IMR-90 (cell line): ENCODE measurements at regions not wholly inside any gene's neighbourhood (a gene's known extent, or its start where the extent isn't known, plus 50 kb on each side); places are given as distances from the start of the nearest gene placed in this dataset.

Experiments
- ATAC-seq: fragments of 200-7000 bp; cut with Tn5 transposase; 2 replicates; pipeline ENCODE4 v1.9.1; 2020; ENCODE audit warnings: low read depth, mild to moderate bottlenecking, moderate library complexity
- BruUV-seq: library from RNA; stranded (reverse); fragments of 400-500 nt; replicated peaks from 2 replicates; lab custom pipeline; 2021; lab: Mats Ljungman, UMichigan
- CTCF ChIA-PET: fragments of 300-600 bp; formaldehyde crosslinking; extraction: SDS; loops from one replicate; lab custom pipeline; 2021; ENCODE audit warnings: antibody characterized with exemption; lab: Yijun Ruan, JAX
- POLR2A ChIA-PET: fragments of 300-600 bp; sonication (Branson Sonifier 250); formaldehyde crosslinking; loops from one replicate; lab custom pipeline; 2022; ENCODE audit warnings: antibody characterized with exemption; ENCODE audit not compliant: unreplicated experiment; lab: Charles Lee
- DNase-seq: peaks from one replicate; pipeline ENCODE4 v3.0.0; 2013
- H2AFZ ChIP-seq: replicated peaks from 2 replicates; pipeline ENCODE3; 2013; ENCODE audit warnings: low read length, mild to moderate bottlenecking; ENCODE audit not compliant: poor library complexity
- H2AK5ac ChIP-seq: 2 replicates; pipeline ENCODE4 v1.6.1; 2013; ENCODE audit warnings: low read depth, low read length, inconsistent platforms
- H2AK9ac ChIP-seq: replicated peaks from 2 replicates; pipeline ENCODE3; 2013; ENCODE audit warnings: mild to moderate bottlenecking, low read depth, low read length, moderate library complexity; ENCODE audit not compliant: poor library complexity
- H2BK120ac ChIP-seq: 2 replicates; pipeline ENCODE4 v1.6.1; 2013; ENCODE audit warnings: low read depth, low read length, inconsistent platforms
- H2BK15ac ChIP-seq: 3 replicates; pipeline ENCODE4 v1.6.1; 2013; ENCODE audit warnings: low read depth, low read length, inconsistent platforms
- H2BK20ac ChIP-seq: 2 replicates; pipeline ENCODE4 v1.6.1; 2013; ENCODE audit warnings: low read depth, mild to moderate bottlenecking, inconsistent platforms, low read length, moderate library complexity
- H2BK5ac ChIP-seq: 2 replicates; pipeline ENCODE4 v1.6.1; 2013; ENCODE audit warnings: mild to moderate bottlenecking, low read depth, low read length, inconsistent platforms; ENCODE audit not compliant: poor library complexity, severe bottlenecking
- H3K14ac ChIP-seq: replicated peaks from 2 replicates; pipeline ENCODE4 v1.6.1; 2013; ENCODE audit warnings: low read depth, low read length, inconsistent platforms
- H3K18ac ChIP-seq: 2 replicates; pipeline ENCODE4 v1.6.1; 2013; ENCODE audit warnings: low read depth, low read length, control low read depth
- H3K23ac ChIP-seq: 2 replicates; pipeline ENCODE4 v1.6.1; 2013; ENCODE audit warnings: low read depth, low read length, inconsistent platforms
- H3K27ac ChIP-seq: 2 replicates; pipeline ENCODE4 v1.5.1; 2013; ENCODE audit warnings: mild to moderate bottlenecking, control low read depth, low read length; ENCODE audit not compliant: insufficient read depth
- H3K27me3 ChIP-seq: 2 replicates; pipeline ENCODE4 v1.6.1; 2013; ENCODE audit warnings: low read length; ENCODE audit not compliant: control insufficient read depth, insufficient read depth
- H3K36me3 ChIP-seq: 2 replicates; pipeline ENCODE4 v1.6.1; 2013; ENCODE audit warnings: low read length, mixed read lengths; ENCODE audit not compliant: control insufficient read depth, insufficient read depth
- H3K4ac ChIP-seq: 2 replicates; pipeline ENCODE4 v1.6.1; 2013; ENCODE audit warnings: low read depth, low read length, inconsistent platforms
- H3K4me1 ChIP-seq: 2 replicates; pipeline ENCODE4 v1.6.1; 2013; ENCODE audit warnings: low read length, mixed read lengths; ENCODE audit not compliant: control insufficient read depth, insufficient read depth
- H3K4me2 ChIP-seq: 2 replicates; pipeline ENCODE4 v1.6.1; 2013; ENCODE audit warnings: low read depth, mild to moderate bottlenecking, control low read depth, low read length, moderate library complexity
- H3K4me3 ChIP-seq: 2 replicates; pipeline ENCODE4 v1.5.1; 2013; ENCODE audit warnings: low read depth, mild to moderate bottlenecking, control low read depth, low read length, moderate library complexity; ENCODE audit not compliant: insufficient read depth
- H3K56ac ChIP-seq: 2 replicates; pipeline ENCODE4 v1.6.1; 2013; ENCODE audit warnings: low read length, inconsistent platforms; ENCODE audit not compliant: insufficient read depth; ENCODE audit errors: extremely low read depth
- H3K79me1 ChIP-seq, 2 experiments: 2 replicates each; pipeline ENCODE4 v1.6.1; 2013; ENCODE audit warnings: low read length in 2 of 2, inconsistent platforms in 1 of 2, low read depth in 1 of 2
- H3K9ac ChIP-seq: 2 replicates; pipeline ENCODE4 v1.6.1; 2013; ENCODE audit warnings: low read depth, low read length, control low read depth
- H3K9me1 ChIP-seq: 2 replicates; pipeline ENCODE4 v1.6.1; 2013; ENCODE audit warnings: low read length, inconsistent platforms; ENCODE audit not compliant: insufficient read depth
- H3K9me3 ChIP-seq: 2 replicates; pipeline ENCODE4 v1.6.1; 2013; ENCODE audit warnings: low read length; ENCODE audit not compliant: control insufficient read depth, insufficient read depth
- H4K20me1 ChIP-seq: 2 replicates; pipeline ENCODE4 v1.6.1; 2013; ENCODE audit warnings: low read length, inconsistent platforms; ENCODE audit not compliant: insufficient read depth
- H4K5ac ChIP-seq: 2 replicates; pipeline ENCODE4 v1.6.1; 2013; ENCODE audit warnings: mild to moderate bottlenecking, low read depth, low read length, control low read depth
- H4K8ac ChIP-seq, 2 experiments: 2 replicates each; pipeline ENCODE4 v1.6.1; 2013; ENCODE audit warnings: low read depth in 2 of 2, low read length in 2 of 2, control low read depth in 1 of 2, inconsistent platforms in 1 of 2
- H4K91ac ChIP-seq: 2 replicates; pipeline ENCODE4 v1.6.1; 2013; ENCODE audit warnings: low read depth, low read length, inconsistent platforms; ENCODE audit not compliant: insufficient read depth
- BHLHE40 ChIP-seq: fragments of 150-350 bp; IDR thresholded peaks from 2 replicates; pipeline ENCODE4 v1.6.1; 2016; ENCODE audit warnings: mild to moderate bottlenecking, low read depth, low read length
- CEBPB ChIP-seq: IDR thresholded peaks from 2 replicates; pipeline ENCODE4 v1.6.1; 2012; ENCODE audit warnings: low read depth, low read length, improper control_type of control experiment
- CTCF ChIP-seq: conservative IDR thresholded peaks from 2 replicates; pipeline ENCODE4 v1.5.1; 2012; ENCODE audit warnings: mild to moderate bottlenecking, low read depth, low read length, improper control_type of control experiment
- ELK1 ChIP-seq: fragments of 150-350 bp; IDR thresholded peaks from 2 replicates; pipeline ENCODE4 v1.6.1; 2016; ENCODE audit warnings: low read depth, mild to moderate bottlenecking, low read length, moderate library complexity, borderline replicate concordance
- FOS ChIP-seq: fragments of 150-350 bp; IDR thresholded peaks from 2 replicates; pipeline ENCODE4 v1.6.1; 2016; ENCODE audit warnings: low read depth, low read length
- MAFK ChIP-seq: IDR thresholded peaks from 2 replicates; pipeline ENCODE4 v1.6.1; 2012; ENCODE audit warnings: low read depth, low read length, improper control_type of control experiment
- POLR2A ChIP-seq: IDR thresholded peaks from 2 replicates; pipeline ENCODE4 v1.6.1; 2012; ENCODE audit warnings: mild to moderate bottlenecking, low read depth, low read length
- RAD21 ChIP-seq: IDR thresholded peaks from 2 replicates; pipeline ENCODE4 v1.6.1; 2012; ENCODE audit warnings: low read length, improper control_type of control experiment
- RFX5 ChIP-seq: IDR thresholded peaks from 2 replicates; pipeline ENCODE4 v1.8.0; 2012; ENCODE audit warnings: low read depth, mild to moderate bottlenecking, low read length, moderate library complexity
- SMC3 ChIP-seq: fragments of 150-350 bp; IDR thresholded peaks from 2 replicates; pipeline ENCODE4 v1.6.1; 2016; ENCODE audit warnings: low read depth, mild to moderate bottlenecking, antibody characterized with exemption, low read length, moderate library complexity
- USF2 ChIP-seq: fragments of 150-350 bp; IDR thresholded peaks from 2 replicates; pipeline ENCODE4 v1.6.1; 2017; ENCODE audit warnings: mild to moderate bottlenecking, antibody characterized with exemption, low read length, low read depth
- WGBS, 2 experiments: methylation state at CpG; one replicate each; pipeline versions ENCODE4 v1.1.5 to v1.1.7; 2013; ENCODE audit warnings: missing lambda C conversion rate in 2 of 2; ENCODE audit not compliant: insufficient read length in 1 of 2; ENCODE audit errors: extremely low coverage in 2 of 2; 5-methylcytosine and 5-hydroxymethylcytosine counted together
- dilution Hi-C: fragments of 300-500 bp; cut with HindIII; formaldehyde crosslinking; loops from one replicate; pipeline ENCODE4 v1.14.3; 2018; ENCODE audit warnings: low sequenced_read_pairs; ENCODE audit not compliant: unreplicated experiment
- in situ Hi-C: fragments of 300-500 bp; cut with MboI; formaldehyde crosslinking; loops from 3 replicates; pipeline ENCODE4 v1.14.3; 2019; ENCODE audit warnings: low sequenced_read_pairs, inconsistent platforms, mixed read lengths
- intact Hi-C: fragments of 100-400 bp; cut with micrococcal nuclease; formaldehyde crosslinking; loops from 2 replicates; pipeline ENCODE4 v1.10.0; 2022

GRCh38 chr2:204355688-204356087, 189.6 kb upstream of the PARD3B start:
- Histone ChIP-seq H2AK9ac (no peak overlapping the region), H3K9ac (no peak overlapping the region), H3K9me1 (no peaks in the 10 kb centered on the region), H2BK5ac (no peak overlapping the region), H4K5ac (no peak overlapping the region), H3K23ac (no peak overlapping the region), H3K56ac (no peak overlapping the region), H3K27me3 (no peaks in the 10 kb centered on the region), H2BK20ac (no peak overlapping the region), H3K27ac (no peak overlapping the region), H3K4ac (no peak overlapping the region), H3K79me1 (no peaks in the 10 kb centered on the region), H2AFZ (no peak overlapping the region), H3K36me3 (no peaks in the 10 kb centered on the region), H3K4me1 (no peaks in the 10 kb centered on the region), H3K14ac (no peak overlapping the region), H4K20me1 (no peaks in the 10 kb centered on the region), H3K18ac (no peak overlapping the region), H3K9me3 (no peaks in the 10 kb centered on the region), H2BK15ac (no peak overlapping the region), H3K4me3 (no peak overlapping the region), H2BK120ac (no peak overlapping the region), H2AK5ac (no peak overlapping the region), H4K8ac (no peak overlapping the region), H4K91ac (no peak overlapping the region), H3K4me2 (no peak overlapping the region)
- dilution Hi-C loops (no loop called here), in situ Hi-C loops (no loop called here), intact Hi-C loops (no loop called here)
- no TSS peak for BruUV-seq
- no CpG with 5 or more reads among the region's 1 CpG for WGBS, 2 experiments
- DNase-seq: no peak
- TF ChIP-seq USF2 (no peak), ELK1 (no peak), CTCF (no peak), RAD21 (no peak), CEBPB (no peak), RFX5 (no peak), MAFK (no peak), SMC3 (no peak), BHLHE40 (no peak), POLR2A (no peak), FOS (no peak)
- ChIA-PET CTCF (interaction anchor here (0.9 kb wide), 1 partner anchor 16 kb away, joined by 4 read pairs; no protein-coding TSS in a partner anchor), POLR2A (no interaction called here)
- ATAC-seq: no peak
